GM13976 (cell line): ENCODE measurements at regions not wholly inside any gene's neighbourhood (a gene's known extent, or its start where the extent isn't known, plus 50 kb on each side); places are given as distances from the start of the nearest gene placed in this dataset.

Source experiments
- DNase-seq: peaks from one replicate; pipeline ENCODE4 v3.0.0; 2012; ENCODE audit warnings: low spot score
- in situ Hi-C: fragments of 300-500 bp; cut with MboI; formaldehyde crosslinking; loops from one replicate; pipeline ENCODE4 v1.12.0; 2022; ENCODE audit warnings: low sequenced_read_pairs, mixed read lengths, inconsistent platforms; ENCODE audit not compliant: unreplicated experiment
- TF ChIP-seq, protein P1 (sequence below): IDR thresholded peaks from 2 replicates; pipeline ENCODE4 v1.5.1; 2012; ENCODE audit warnings: borderline replicate concordance, mild to moderate bottlenecking; ENCODE audit not compliant: insufficient read depth; ENCODE audit errors: extremely low read depth, missing control alignments, control extremely low read depth

DNA sequence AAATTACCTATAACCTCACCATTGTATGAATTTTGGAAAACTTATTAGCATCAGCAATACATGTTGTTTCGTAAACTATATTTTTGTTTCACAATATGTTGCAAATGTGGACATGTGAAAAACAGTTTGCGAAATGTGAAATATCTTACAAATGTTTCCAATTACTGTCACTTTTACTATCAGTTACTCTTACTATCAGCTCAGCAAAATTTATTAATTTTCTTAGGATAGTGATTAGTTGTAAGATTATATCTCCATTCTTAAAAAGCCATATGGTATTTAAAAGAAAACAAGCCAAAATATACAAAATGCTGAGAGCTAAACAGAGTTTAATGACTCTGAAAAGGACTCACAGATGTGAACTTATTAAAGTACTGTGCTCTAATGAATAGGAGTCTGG, 111.9 kb upstream of the LPAR1 start:
- TF ChIP-seq, protein P1, sequence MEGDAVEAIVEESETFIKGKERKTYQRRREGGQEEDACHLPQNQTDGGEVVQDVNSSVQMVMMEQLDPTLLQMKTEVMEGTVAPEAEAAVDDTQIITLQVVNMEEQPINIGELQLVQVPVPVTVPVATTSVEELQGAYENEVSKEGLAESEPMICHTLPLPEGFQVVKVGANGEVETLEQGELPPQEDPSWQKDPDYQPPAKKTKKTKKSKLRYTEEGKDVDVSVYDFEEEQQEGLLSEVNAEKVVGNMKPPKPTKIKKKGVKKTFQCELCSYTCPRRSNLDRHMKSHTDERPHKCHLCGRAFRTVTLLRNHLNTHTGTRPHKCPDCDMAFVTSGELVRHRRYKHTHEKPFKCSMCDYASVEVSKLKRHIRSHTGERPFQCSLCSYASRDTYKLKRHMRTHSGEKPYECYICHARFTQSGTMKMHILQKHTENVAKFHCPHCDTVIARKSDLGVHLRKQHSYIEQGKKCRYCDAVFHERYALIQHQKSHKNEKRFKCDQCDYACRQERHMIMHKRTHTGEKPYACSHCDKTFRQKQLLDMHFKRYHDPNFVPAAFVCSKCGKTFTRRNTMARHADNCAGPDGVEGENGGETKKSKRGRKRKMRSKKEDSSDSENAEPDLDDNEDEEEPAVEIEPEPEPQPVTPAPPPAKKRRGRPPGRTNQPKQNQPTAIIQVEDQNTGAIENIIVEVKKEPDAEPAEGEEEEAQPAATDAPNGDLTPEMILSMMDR = no peak
- in situ Hi-C loops = no loop called here
- no peak for DNase-seq

DNA sequence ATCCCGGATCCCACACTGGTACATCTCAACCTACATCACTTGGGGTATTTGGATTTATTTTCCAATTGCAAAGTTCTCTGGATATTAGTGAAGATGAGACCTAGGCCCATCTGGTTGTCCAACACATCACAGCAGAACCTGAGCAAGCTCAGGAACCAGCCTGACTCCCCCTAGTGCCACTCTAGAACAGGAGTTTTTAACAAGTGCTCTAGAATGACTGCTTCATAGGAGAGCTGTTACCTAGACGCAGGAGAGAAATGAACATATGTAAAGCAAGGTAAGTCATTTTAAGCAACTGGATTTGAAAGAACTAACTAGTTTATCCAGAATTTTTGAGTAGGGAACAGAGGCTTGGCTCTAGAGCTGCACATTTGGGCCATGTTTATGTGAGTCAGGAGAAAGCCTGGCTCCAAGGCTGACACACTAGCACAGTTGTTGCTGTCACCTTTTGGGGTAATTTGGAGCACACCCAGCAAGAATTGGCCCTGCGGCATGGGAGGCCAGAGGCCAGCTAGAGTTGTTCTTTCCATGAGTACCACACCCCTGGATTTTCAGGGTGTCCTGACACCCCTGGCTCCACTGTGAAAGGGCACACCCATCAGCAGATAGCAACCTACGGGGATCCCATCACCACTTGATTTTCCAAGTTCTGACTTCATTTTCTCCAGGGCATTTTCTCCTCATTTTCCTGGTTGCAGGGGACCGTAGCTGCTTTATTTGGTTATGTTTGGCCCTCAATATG, 110.9 kb upstream of the LPAR1 start:
- DNase-seq = peak; percentile 8
- TF ChIP-seq, protein P1 = no peak
- in situ Hi-C loops = no loop called here

DNA sequence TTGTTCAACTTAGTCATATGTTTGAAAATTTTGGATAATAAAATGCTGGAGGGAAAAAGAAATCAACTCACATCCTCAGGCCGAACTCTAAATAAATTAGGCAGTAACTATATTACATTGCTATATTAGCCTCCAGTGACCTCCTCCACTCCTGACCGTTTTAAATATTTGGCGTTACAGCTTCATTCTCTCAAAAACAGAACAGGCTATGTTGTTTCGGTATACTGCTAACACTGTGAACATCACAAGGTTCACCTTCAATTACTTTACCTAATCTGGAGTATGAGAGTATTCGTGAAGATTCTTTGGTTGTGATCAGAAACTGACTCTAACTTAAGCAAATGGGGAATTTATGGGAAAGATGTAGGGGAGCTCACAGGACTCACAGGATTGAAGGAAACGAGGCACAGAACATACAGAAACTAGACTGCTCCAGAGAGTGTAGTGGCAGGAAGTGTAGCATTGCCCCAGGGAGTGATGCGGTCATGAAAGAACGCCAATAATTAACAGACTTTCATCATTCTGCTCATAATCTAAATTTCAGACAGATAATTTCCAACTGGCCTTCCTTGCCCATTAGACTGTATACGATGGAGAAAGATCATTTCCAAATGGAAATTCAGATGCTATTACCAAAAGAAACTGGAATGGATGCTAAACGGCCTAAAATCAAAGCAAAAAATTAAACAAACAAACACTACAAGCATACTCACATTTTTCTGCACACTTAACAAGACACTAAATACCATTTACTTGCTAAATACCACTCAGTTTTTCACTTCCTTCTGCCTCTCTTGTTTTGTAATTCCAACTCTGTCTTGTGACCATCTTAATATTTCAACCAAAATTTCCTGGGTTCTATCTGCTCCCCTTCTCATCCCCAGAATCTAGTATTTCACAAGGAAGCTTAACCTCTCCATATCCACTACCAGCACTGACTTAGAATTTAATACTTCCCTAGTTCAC, 110.1 kb upstream of the LPAR1 start:
- TF ChIP-seq, protein P1 = no peak
- in situ Hi-C loops = no loop called here
- DNase-seq = no peak

DNA sequence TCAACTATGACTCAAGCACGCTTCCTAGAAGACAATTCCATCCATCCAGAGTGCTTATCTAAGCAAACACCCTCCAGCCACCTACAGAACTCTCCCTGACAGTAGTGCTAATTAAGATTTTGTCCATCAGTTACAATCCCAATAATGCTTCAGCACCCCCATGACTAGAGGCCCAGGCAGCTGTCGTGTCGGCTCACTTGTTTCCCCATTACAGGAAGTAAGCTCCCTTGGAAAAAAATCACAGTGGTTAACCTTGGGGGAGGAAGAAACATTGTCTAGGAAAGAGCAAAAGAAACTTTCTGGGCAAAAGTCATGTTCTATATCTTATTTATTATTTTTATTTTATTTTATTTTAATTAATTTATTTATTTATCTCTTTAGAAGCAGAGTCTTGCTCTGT, 108.8 kb upstream of the LPAR1 start:
- no peak for DNase-seq
- TF ChIP-seq, protein P1 = no peak
- in situ Hi-C loops = no loop called here

DNA sequence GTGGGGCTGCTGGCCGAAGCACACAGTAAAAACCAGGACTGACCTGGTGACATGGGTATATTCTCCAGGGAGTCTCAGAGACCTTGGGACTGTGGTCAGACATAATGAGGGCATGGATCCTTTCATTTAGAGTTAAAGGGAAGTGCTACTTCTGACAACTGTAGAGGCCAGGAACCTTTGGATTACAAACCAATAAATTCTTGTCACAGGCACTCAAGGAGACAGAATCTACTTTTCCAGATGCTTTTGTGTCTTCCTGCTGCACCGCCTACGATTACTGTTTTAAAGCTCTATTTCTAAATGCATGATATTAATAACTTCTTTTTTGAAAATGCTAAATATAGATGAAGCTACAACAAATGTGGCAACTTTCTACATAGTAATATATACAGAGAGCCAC, 106.5 kb upstream of the LPAR1 start:
- no peak for DNase-seq
- in situ Hi-C loops = no loop called here
- TF ChIP-seq, protein P1 = no peak

DNA sequence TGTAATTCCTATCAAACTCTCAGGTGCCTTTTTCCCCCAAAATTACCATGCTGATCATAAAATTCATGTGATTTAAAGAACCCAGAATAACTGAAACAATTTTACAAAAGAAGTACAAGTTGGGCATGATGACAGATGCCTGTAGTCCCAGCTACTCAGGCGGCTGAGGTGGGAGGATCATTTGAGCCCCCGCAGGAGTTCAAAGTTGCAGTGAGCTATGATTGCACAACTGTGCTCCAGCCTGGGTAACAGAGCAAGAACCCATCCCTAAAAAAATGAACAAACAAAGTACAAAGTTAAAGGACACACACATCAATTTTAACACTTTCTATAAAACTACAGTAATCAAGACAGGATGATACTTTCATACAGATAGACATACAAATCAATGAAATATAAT, 97.9 kb upstream of the LPAR1 start:
- in situ Hi-C loops = no loop called here
- no peak for DNase-seq
- TF ChIP-seq, protein P1 = no peak
